Limb (tissue), 2 donors: ENCODE measurements at regions not wholly inside any gene's neighbourhood (a gene's known extent, or its start where the extent isn't known, plus 50 kb on each side); places are given as distances from the start of the nearest gene placed in this dataset.

ENCODE experiments used
- DNase-seq, 2 donors: peaks; one replicate each; pipeline ENCODE4 v3.0.0-alpha.2; 2016; ENCODE audit errors: extremely low spot score in 2 of 2

- DNase-seq = no peak
These were observed 2352.7 kb downstream of the MAT2B start for GRCh38 chr5:165858118-165858517.

GRCh38 chr5:165859251-165859650 is 2353.8 kb downstream of the MAT2B start:
- DNase-seq = no peak

- no peak for DNase-seq
These were observed 2357.8 kb downstream of the MAT2B start for GRCh38 chr5:165863239-165863638.

- DNase-seq = no peak
These were observed 2365.9 kb downstream of the MAT2B start for GRCh38 chr5:165871291-165871690.

- DNase-seq = no peak
These were observed 2369.4 kb downstream of the MAT2B start for GRCh38 chr5:165874851-165875250.

GRCh38 chr5:165876538-165876937 is 2371.1 kb downstream of the MAT2B start:
- no peak for DNase-seq

GRCh38 chr5:165877475-165877874 is 2372.1 kb downstream of the MAT2B start:
- DNase-seq = no peak

GRCh38 chr5:165881259-165881658 is 2375.8 kb downstream of the MAT2B start:
- no peak for DNase-seq

GRCh38 chr5:165882099-165882498 is 2376.7 kb downstream of the MAT2B start:
- no peak for DNase-seq

- no peak for DNase-seq
These were observed 2380.4 kb downstream of the MAT2B start for GRCh38 chr5:165885623-165886350.

GRCh38 chr5:165887147-165887546 is 2381.7 kb downstream of the MAT2B start:
- no peak for DNase-seq

GRCh38 chr5:165892383-165892782 is 2387.0 kb downstream of the MAT2B start:
- no peak for DNase-seq

- DNase-seq = no peak
These were observed 2389.5 kb downstream of the MAT2B start for GRCh38 chr5:165894916-165895315.

GRCh38 chr5:165903835-165904234 is 2387.6 kb upstream of the WWC1 start:
- DNase-seq = no peak

- DNase-seq = no peak
These were observed 2384.6 kb upstream of the WWC1 start for GRCh38 chr5:165906871-165907270.

- DNase-seq = no peak
These were observed 2378.4 kb upstream of the WWC1 start for GRCh38 chr5:165913059-165913458.

GRCh38 chr5:165914456-165914855 is 2377.0 kb upstream of the WWC1 start:
- no peak for DNase-seq

- no peak for DNase-seq
These were observed 2372.2 kb upstream of the WWC1 start for GRCh38 chr5:165919196-165919595.

GRCh38 chr5:165920655-165921054 is 2370.8 kb upstream of the WWC1 start:
- DNase-seq = no peak

- DNase-seq = no peak
These were observed 2362.5 kb upstream of the WWC1 start for GRCh38 chr5:165928971-165929370.

GRCh38 chr5:165940541-165940940 is 2350.9 kb upstream of the WWC1 start:
- DNase-seq = no peak

GRCh38 chr5:165956854-165957253 is 2334.6 kb upstream of the WWC1 start:
- DNase-seq = no peak

GRCh38 chr5:165981671-165982070 is 2309.8 kb upstream of the WWC1 start:
- no peak for DNase-seq
